ENCODE measurements at regions not wholly inside any gene's neighbourhood (a gene's known extent, or its start where the extent isn't known, plus 50 kb on each side); places are given as distances from the start of the nearest gene placed in this dataset.

GRCh38 chr21:27813344-27813743, 846.5 kb upstream of the ADAMTS5 start (continued):
- TF ChIP-seq MLLT1 (IDR thresholded peaks at IDR 0.05) (no peak), JUND (IDR thresholded peaks at IDR 0.05; ENCODE audit: borderline replicate concordance, low read depth, low read length) (no peak), JUND (tag; IDR thresholded peaks at IDR 0.05; ENCODE audit: borderline replicate concordance, low read depth, low read length) (no peak), SP1 (CRISPR knock-in tag; IDR thresholded peaks at IDR 0.05) (no peak), ZNF77 (CRISPR knock-in tag; IDR thresholded peaks at IDR 0.05) (no peak), POLR3A (IDR thresholded peaks at IDR 0.05; ENCODE audit: borderline replicate concordance, extremely low read depth, insufficient read depth, insufficient read length) (no peak), ZNF696 (CRISPR knock-in tag; conservative IDR thresholded peaks at IDR 0.05) (no peak), OTX1 (CRISPR knock-in tag; IDR thresholded peaks at IDR 0.05) (no peak)

- no peak overlapping the region for H2AFZ ChIP-seq (ENCODE audit: low read depth, low read length)
- no peak overlapping the region for H3K4me2 ChIP-seq (ENCODE audit: insufficient read depth, low read length)
- FAIRE-seq (no peak), DNase-seq (ENCODE audit: extremely low read depth in 1 of 4, low spot score in 3 of 4) (no peak), ATAC-seq (no peak)
- H3K4me3 ChIP-seq = no peak overlapping the region
- no peaks in the 10 kb centered on the region for H3K79me2 ChIP-seq (ENCODE audit: control insufficient read depth, insufficient read depth, low read length)
- CTCF ChIA-PET (ENCODE audit: low intra/inter-chr PET ratio) = interaction anchor here (0.6 kb wide), 1 partner anchor 13 kb away, joined by 3 read pairs; no protein-coding TSS in a partner anchor
- no peaks in the 10 kb centered on the region for H4K20me1 ChIP-seq (replicated peaks; ENCODE audit: control insufficient read depth, insufficient read depth, low read length)
- POLR2A ChIA-PET = no interaction called here
- no TSS peak for BruUV-seq (replicated peaks)
- H3K27ac ChIP-seq (ENCODE audit: extremely low read depth, low read depth, low read length) = no peak overlapping the region
- 2% methylated on average over 4 of the region's 4 CpGs for WGBS (ENCODE audit: insufficient coverage, low coverage, missing lambda C conversion rate)
- no peaks in the 10 kb centered on the region for H3K4me1 ChIP-seq (replicated peaks in 1 of 2; ENCODE audit: control insufficient read depth in 2 of 2, insufficient read depth in 2 of 2, low read length in 2 of 2)
- in situ Hi-C loops (cut with MboI) (no loop called here), intact Hi-C loops (cut with micrococcal nuclease) (no loop called here)
- H3K36me3 ChIP-seq (ENCODE audit: control insufficient read depth, insufficient read depth, low read length) = no peaks in the 10 kb centered on the region
- no peaks in the 10 kb centered on the region for H3K9me1 ChIP-seq (ENCODE audit: control insufficient read depth, insufficient read depth, low read length)
- H3K27me3 ChIP-seq (ENCODE audit: control insufficient read depth in 2 of 2, insufficient read depth in 2 of 2, low read length in 2 of 2) = no peaks in the 10 kb centered on the region
- H3K9ac ChIP-seq (ENCODE audit: insufficient read depth in 1 of 2, low read depth in 2 of 2, low read length in 2 of 2) = no peak overlapping the region
- no peaks in the 10 kb centered on the region; the same call in 1 of the 2 replicates for H3K9me3 ChIP-seq (replicated peaks; ENCODE audit: control insufficient read depth, insufficient read depth, low read depth, low read length)
- TF ChIP-seq SMARCA4 (IDR thresholded peaks at IDR 0.05) = no peak
- TF ChIP-seq ZNF197 (CRISPR knock-in tag; IDR thresholded peaks at IDR 0.05; ENCODE audit: low read depth) = no peak
- TF ChIP-seq RBFOX2 (IDR thresholded peaks at IDR 0.05; ENCODE audit: low read depth, low read length) = no peak
- TF ChIP-seq ZNF592 (IDR thresholded peaks at IDR 0.05) = no peak
- no peak for TF ChIP-seq SMAD2 (IDR thresholded peaks at IDR 0.05; ENCODE audit: low read depth, low read length)
- no peak for TF ChIP-seq E2F5 (CRISPR knock-in tag; IDR thresholded peaks at IDR 0.05)
- TF ChIP-seq ATF7 (IDR thresholded peaks at IDR 0.05) = no peak
- TF ChIP-seq E2F1 (CRISPR knock-in tag; IDR thresholded peaks at IDR 0.05) = no peak
Measured at GRCh38 chr21:27812279-27812678, 845.4 kb upstream of the ADAMTS5 start.
